Fibroblast of lung (primary cell): ENCODE measurements at regions not wholly inside any gene's neighbourhood (a gene's known extent, or its start where the extent isn't known, plus 50 kb on each side); places are given as distances from the start of the nearest gene placed in this dataset.

Source experiments
- EZH2 ChIP-seq: IDR thresholded peaks from 2 replicates; pipeline ENCODE4 v1.5.1; 2012; ENCODE audit warnings: low read length, control low read depth, mild to moderate bottlenecking; ENCODE audit errors: missing control alignments
- TF ChIP-seq, protein P1 (sequence below), 2 donors: IDR thresholded peaks in 1 of 2; conservative IDR thresholded peaks in 1 of 2; 1 replicate in 1 of 2; 2 replicates in 1 of 2; pipeline ENCODE4 v1.5.1; 2011 to 2012; ENCODE audit warnings: low read length in 2 of 2, control low read depth in 1 of 2, inconsistent platforms in 1 of 2, low read depth in 1 of 2, mild to moderate bottlenecking in 1 of 2

DNA sequence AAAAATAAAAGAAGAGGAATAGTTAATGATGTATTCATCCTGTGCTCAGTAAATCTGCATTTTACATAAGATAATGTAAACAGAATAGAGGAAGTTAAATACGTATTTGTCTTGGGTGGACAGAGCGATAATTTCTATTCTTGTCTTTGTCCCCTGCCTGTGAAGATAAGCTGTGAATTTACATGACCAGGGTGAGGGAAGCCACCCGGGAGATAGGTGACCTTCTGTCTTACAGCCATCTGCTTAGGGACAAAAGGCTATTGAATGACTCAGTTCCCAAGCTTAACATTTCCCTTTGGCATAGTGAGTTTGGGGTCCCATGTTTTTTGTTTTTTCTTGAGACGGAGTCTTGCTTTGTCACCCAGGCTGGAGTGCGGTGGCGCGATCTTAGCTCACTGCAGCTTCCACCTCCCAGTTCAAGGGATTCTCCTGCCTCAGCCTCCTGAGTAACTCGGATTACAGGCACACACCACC lies 88.7 kb upstream of the KCTD7 start:
- TF ChIP-seq, protein P1, sequence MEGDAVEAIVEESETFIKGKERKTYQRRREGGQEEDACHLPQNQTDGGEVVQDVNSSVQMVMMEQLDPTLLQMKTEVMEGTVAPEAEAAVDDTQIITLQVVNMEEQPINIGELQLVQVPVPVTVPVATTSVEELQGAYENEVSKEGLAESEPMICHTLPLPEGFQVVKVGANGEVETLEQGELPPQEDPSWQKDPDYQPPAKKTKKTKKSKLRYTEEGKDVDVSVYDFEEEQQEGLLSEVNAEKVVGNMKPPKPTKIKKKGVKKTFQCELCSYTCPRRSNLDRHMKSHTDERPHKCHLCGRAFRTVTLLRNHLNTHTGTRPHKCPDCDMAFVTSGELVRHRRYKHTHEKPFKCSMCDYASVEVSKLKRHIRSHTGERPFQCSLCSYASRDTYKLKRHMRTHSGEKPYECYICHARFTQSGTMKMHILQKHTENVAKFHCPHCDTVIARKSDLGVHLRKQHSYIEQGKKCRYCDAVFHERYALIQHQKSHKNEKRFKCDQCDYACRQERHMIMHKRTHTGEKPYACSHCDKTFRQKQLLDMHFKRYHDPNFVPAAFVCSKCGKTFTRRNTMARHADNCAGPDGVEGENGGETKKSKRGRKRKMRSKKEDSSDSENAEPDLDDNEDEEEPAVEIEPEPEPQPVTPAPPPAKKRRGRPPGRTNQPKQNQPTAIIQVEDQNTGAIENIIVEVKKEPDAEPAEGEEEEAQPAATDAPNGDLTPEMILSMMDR (conservative IDR thresholded peaks at IDR 0.05 in 1 of 2, IDR thresholded peaks at IDR 0.05 in 1 of 2; ENCODE audit: low read depth in 1 of 2, low read length in 2 of 2): no peak
- no peak for TF ChIP-seq EZH2
